Thyroid gland (tissue), 4 donors: ENCODE measurements at regions not wholly inside any gene's neighbourhood (a gene's known extent, or its start where the extent isn't known, plus 50 kb on each side); places are given as distances from the start of the nearest gene placed in this dataset.

ENCODE experiments used
- CTCF ChIP-seq, 6 experiments: fragments of 200-600 bp in 3 of 6; fragments of 450-650 bp in 3 of 6; sonication (generic) in 3 of 6; IDR thresholded peaks; one replicate each; pipeline ENCODE4 v1.5.1; 2016 to 2019; ENCODE audit warnings: antibody characterized with exemption in 6 of 6, mild to moderate bottlenecking in 2 of 6, inconsistent platforms in 1 of 6, moderate library complexity in 1 of 6
- POLR2A ChIP-seq, 2 donors: fragments of 450-650 bp; IDR thresholded peaks; one replicate each; pipeline ENCODE4 v1.6.1; 2017; ENCODE audit warnings: antibody characterized with exemption in 2 of 2, mild to moderate bottlenecking in 2 of 2, moderate library complexity in 1 of 2

GRCh38 chr2:880201-880970 is 70.3 kb upstream of the SNTG2 start:
- no peak for TF ChIP-seq CTCF (IDR thresholded peaks at IDR 0.05)
- TF ChIP-seq POLR2A (IDR thresholded peaks at IDR 0.05): no peak
